GM12892 (cell line): ENCODE measurements at regions not wholly inside any gene's neighbourhood (a gene's known extent, or its start where the extent isn't known, plus 50 kb on each side); places are given as distances from the start of the nearest gene placed in this dataset.
"Not testable (repeated sequence)": the region's sequence is repeated elsewhere in the genome, so short reads cannot be mapped to it uniquely, and the experiment has no call there.

Source experiments
- DNase-seq: peaks from one replicate; pipeline ENCODE4 v3.0.0; 2011; ENCODE audit not compliant: insufficient read length
- FAIRE-seq: peaks from 2 replicates; lab custom pipeline; 2011; peaks lifted over from hg19 to GRCh38; lab: Jason Lieb, UNC
- POLR2A ChIP-seq: IDR thresholded peaks from 2 replicates; pipeline ENCODE4 v1.6.1; 2011; ENCODE audit warnings: low read depth, low read length, control low read depth
- POLR2AphosphoS5 ChIP-seq: IDR thresholded peaks from 2 replicates; pipeline ENCODE4 v1.6.1; 2011; ENCODE audit warnings: low read depth, low read length, control low read depth
- TAF1 ChIP-seq: IDR thresholded peaks from 2 replicates; pipeline ENCODE4 v1.6.1; 2011; ENCODE audit warnings: low read depth, mild to moderate bottlenecking, control low read depth, low read length, borderline replicate concordance

DNA sequence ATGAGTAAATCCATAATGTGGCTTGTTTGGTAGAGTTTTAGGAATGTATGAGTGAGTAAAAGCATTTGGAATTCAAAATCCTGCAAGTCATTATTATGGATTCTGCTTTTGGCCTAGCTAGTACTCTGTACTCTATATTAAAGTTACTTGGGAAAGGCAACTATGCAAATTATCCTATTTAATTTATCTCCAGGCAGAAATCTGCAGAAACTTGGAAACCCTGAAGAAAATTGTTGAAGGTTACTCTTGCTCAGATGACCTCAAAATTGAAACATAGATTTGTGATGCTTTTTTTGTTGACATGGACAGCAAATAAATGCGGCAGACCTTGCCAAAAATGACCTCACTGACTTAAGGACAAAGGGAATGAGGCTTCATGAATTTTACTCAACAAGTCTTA, 477.1 kb upstream of the EYS start:
- TF ChIP-seq POLR2AphosphoS5 (no peak), TAF1 (no peak), POLR2A (no peak)
- DNase-seq (no peak), FAIRE-seq (no peak)

DNA sequence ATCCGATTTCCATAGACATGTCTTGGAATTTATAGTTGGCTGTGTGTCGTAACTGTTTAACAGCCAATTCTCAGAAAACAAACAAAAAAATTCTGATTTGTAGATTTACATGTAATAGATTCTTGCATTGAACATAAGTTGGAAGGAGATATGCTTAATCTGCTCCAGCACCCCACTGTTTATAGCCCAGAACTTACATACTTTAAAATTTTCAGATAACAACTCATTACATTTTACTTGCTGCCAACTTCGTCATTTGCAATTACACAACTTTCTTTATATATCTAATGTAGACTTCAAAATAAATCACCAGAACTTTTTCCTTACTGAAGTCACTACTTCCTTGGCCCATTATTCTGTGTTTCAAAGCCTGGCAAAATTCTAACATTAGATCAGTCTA, 472.3 kb upstream of the EYS start:
- FAIRE-seq (no peak), DNase-seq (no peak)
- TF ChIP-seq POLR2A (no peak), POLR2AphosphoS5 (no peak), TAF1 (no peak)

DNA sequence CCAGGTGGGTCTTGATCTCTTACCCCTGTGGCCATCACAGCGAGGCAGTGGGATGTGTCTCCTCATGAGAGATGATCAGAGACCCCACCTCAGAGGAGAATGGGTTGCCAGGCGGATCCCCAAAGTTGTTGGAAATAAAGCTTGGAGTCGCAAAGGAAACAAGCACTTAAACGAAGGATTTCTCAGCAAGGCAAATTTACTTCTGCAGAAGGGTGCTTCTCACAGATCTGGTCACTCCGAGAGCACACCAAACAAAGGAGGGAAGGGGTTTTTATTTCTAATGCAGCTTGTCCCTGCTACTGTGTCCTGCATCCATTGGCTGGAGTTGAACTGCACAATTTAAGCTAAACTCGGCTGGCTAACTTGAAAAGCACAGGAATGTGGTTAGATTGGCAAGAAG, 466.6 kb upstream of the EYS start:
- FAIRE-seq (no peak), DNase-seq (no peak)
- TF ChIP-seq POLR2AphosphoS5 = no peak
- no peak for TF ChIP-seq TAF1
- no peak for TF ChIP-seq POLR2A

DNA sequence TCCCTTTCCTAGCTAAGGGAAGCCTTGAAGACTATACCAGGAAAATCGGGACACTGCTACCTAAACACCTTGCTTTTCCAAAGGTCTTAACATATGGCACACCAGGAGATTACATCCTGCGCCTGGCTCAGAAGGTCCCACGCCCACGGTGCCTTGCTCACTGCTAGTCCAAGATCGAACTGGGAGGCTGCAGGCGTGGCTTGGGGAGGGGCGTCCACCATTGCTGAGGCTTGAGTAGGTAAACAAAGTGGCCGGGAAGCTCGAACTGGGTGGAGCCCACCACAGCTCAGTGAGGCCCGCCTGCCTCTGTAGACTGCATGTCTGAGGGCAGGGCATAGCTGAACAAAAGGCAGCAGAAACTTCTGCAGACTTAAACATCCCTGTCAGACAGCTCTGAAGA, 459.7 kb upstream of the EYS start:
- not testable (repeated sequence) for DNase-seq, FAIRE-seq

DNA sequence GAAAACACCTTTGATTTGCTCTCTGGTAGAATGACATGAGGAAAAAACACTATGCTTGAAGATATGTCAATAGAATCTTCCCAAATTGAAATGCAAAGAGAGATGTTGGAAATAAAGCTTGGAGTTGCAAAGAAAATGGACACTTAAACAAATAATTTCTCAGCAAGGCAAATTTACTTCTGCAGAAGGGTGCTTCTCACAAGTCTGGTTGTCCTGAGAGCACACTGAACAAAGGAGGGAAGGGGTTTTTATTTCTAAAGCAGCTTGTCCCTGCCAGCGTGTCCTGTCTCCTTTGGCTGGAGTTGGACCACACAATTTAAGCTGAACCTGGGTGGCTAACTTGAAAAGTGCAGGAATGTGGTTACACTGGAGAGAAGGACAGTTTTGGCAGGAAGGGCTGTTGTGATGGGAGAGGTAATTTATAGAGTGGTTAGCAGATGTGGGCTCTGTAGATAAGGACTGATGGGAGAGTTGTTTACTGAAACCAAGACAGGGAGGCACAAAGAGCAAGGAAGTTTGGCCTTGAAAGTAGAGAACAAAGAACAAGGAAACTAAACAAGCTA, 454.6 kb upstream of the EYS start:
- DNase-seq (no peak), FAIRE-seq (no peak)
- TF ChIP-seq POLR2A (no peak), POLR2AphosphoS5 (no peak), TAF1 (no peak)

DNA sequence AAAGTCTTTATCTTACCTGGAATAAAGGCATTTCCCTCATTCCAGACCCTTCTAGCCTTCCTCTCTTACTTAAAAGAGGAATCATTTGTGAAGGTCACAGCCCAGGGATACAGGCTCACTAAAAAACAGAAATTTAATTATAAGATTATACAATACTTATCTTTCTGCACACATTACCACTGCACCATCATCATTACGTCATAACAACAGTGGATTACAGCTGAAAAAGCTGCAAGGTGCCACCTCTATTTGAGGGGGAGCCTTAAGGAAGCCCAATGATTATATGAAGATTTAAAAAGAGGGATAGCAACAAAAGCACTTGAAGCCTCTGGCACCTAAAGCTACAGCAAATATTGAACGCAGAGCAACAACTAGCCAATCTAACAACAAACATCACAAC, 452.9 kb upstream of the EYS start:
- FAIRE-seq = no peak
- TF ChIP-seq TAF1 (no peak), POLR2A (no peak), POLR2AphosphoS5 (no peak)
- no peak for DNase-seq

DNA sequence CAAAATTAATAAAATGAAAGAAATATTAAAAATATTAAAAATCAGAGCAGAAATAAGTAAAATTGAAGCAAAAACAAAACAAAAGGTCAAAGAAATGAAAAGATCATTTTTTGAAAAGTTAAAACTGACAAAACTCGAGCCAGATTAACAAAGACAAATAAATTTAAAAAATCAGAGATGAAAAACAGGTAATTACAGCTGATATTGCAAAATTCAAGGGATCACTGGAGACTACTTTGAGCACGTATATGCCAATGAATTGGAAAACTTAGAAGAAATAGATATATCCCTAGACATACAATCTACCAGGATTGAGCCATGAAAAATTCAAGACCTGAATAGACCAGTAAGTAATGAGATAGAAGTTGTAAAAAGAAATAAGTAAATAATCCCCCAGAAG, 446.2 kb upstream of the EYS start:
- no peak for TF ChIP-seq TAF1
- no peak for TF ChIP-seq POLR2AphosphoS5
- no peak for TF ChIP-seq POLR2A
- FAIRE-seq = no peak
- DNase-seq = no peak

DNA sequence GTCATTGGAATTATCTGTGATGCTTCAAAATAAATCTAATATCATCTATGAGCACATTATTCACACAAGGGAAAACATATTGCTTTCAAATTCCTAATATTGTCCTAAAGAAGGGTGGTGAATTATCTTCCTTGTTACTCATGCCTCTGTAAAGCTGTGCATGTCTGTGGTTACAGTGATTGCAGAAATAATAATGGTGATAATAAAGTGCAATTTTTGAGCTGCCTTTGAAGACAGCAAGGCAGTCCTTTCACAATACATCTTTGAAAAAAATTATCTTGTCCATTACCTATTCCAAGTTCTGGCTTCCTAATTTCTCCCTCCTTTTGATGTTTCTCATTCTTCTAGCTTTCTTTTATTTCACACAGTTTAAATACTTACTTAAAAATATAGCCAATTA, 442.1 kb upstream of the EYS start:
- no peak for TF ChIP-seq POLR2AphosphoS5
- TF ChIP-seq POLR2A = no peak
- no peak for TF ChIP-seq TAF1
- DNase-seq (no peak), FAIRE-seq (no peak)

DNA sequence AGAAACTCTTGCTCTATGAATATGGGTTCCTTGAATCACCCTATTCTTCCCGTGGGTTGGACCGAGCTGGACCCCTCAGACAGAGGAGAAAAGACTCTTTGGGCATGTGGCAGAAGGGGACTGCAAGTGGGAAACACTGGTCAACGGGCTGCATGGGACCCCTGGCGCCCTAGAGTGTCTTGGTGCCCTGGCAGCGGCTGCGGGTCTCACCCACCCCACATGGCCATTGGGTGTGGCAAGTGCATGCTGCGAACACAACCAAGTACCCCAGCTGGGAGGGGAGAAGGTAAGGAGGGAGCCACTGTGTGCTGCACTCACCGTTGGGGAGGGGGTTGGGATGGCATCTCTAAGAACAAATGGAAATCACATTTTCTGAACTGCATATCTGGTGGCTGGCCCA, 438.8 kb upstream of the EYS start:
- FAIRE-seq (no peak), DNase-seq (no peak)
- TF ChIP-seq POLR2AphosphoS5 = no peak
- no peak for TF ChIP-seq POLR2A
- no peak for TF ChIP-seq TAF1

DNA sequence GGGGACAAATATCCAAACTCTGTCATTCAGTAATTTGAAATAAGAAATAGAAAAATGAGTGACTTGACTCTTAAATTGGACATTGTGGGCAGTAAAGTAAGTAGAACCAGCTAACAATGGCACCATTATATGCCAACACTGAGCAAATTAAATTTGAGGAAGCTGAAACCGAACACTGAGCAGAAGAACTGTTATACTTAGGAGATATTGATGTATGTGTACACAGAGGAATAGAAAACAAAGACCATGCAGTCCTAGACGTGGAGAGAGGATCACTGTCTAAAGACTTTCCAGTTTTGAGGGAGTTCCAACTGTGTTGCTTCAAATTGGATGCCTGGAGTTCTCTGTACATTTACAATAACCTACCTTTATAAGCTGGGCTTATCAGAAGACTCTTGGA, 427.0 kb upstream of the EYS start:
- FAIRE-seq = no peak
- TF ChIP-seq POLR2A (no peak), POLR2AphosphoS5 (no peak), TAF1 (no peak)
- DNase-seq = no peak

DNA sequence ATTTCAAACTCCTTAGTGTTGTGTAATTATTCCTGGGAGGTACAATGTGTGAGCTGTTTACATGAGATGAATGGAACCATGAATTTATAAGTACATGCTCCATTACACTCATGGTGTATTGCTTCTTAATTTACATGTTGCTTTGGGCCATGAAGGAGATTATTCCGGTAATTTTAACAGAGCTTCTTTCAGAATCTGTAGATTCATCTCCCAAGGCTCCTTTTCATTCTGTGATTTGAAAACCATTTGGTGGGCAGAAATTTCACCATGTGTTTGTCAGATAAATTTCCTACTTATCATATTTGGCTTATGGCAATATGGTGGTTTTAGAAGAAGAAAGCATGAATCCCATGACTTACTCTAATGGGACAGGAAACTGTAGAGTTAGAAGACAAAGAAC, 421.6 kb upstream of the EYS start:
- DNase-seq (no peak), FAIRE-seq (no peak)
- TF ChIP-seq POLR2A (no peak), POLR2AphosphoS5 (no peak), TAF1 (no peak)

DNA sequence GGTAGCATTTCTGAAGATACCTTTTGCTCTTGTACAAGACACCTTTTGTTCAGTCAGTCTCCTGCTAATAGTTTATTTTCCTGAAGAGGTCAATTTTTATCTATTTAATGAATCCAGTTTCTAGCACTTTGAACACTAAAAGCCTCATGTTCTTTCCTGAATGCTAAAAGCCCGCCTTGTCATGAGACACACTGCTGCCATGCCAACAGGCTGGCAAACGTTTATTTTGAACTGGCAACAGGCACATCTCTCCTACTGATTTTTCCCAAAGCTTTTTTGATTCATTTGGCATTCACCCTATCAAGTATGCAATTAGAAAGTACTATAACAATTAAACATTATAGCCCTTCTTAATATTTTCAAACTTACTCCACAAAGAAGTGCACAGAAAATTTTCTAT, 421.2 kb upstream of the EYS start:
- FAIRE-seq (no peak), DNase-seq (no peak)

DNA sequence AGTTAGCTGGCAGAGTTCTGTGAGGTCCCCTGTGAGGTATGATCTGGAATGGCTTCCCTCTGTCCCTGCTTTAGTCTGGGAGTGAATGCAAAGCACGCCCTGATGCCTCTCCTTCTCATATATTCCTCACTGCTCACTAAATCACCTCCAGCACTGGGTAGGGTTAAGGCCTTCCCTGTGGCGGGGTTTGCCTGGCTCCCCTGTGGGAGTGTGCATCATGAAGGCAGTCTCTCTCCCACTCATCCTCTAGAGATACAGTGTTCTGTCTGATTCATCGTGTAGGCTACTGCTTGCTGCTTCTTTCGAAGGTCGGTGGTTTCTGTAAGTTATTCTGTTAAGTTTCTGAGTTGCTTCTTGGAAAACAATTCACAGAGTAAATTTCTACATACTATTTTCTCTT, 420.0 kb upstream of the EYS start:
- DNase-seq = no peak
- FAIRE-seq = no peak
- TF ChIP-seq TAF1 (no peak), POLR2AphosphoS5 (no peak), POLR2A (no peak)

More for the DNA sequence above, 421.2 kb upstream of the EYS start:
- no peak for TF ChIP-seq POLR2AphosphoS5
- no peak for TF ChIP-seq POLR2A
- no peak for TF ChIP-seq TAF1
